Mesendoderm (in vitro differentiated cells): ENCODE measurements at regions not wholly inside any gene's neighbourhood (a gene's known extent, or its start where the extent isn't known, plus 50 kb on each side); places are given as distances from the start of the nearest gene placed in this dataset.

Experiments
- DNase-seq: peaks from one replicate; pipeline ENCODE4 v3.0.0; 2013
- H2AK5ac ChIP-seq: 2 replicates; pipeline ENCODE4 v1.6.1; 2013; ENCODE audit warnings: low read length, inconsistent platforms
- H2BK120ac ChIP-seq: 2 replicates; pipeline ENCODE4 v1.6.1; 2013; ENCODE audit warnings: low read depth, mild to moderate bottlenecking, low read length, moderate library complexity, mixed read lengths
- H2BK15ac ChIP-seq: replicated peaks from 2 replicates; pipeline ENCODE4 v1.6.1; 2013; ENCODE audit warnings: low read depth, mild to moderate bottlenecking, moderate library complexity
- H2BK5ac ChIP-seq: 2 replicates; pipeline ENCODE4 v1.6.1; 2013; ENCODE audit warnings: low read length, inconsistent platforms
- H3K18ac ChIP-seq: 2 replicates; pipeline ENCODE4 v1.6.1; 2013; ENCODE audit warnings: mild to moderate bottlenecking, low read length, mixed read lengths
- H3K23ac ChIP-seq: one replicate; pipeline ENCODE4 v1.6.1; 2013; ENCODE audit warnings: low read length
- H3K27ac ChIP-seq: 2 replicates; pipeline ENCODE4 v1.5.1; 2013; ENCODE audit warnings: low read depth, mild to moderate bottlenecking, inconsistent platforms, low read length, moderate library complexity
- H3K27me3 ChIP-seq: 2 replicates; pipeline ENCODE4 v1.6.1; 2013; ENCODE audit warnings: low read length, control low read depth, mild to moderate bottlenecking, inconsistent platforms; ENCODE audit not compliant: insufficient read depth, poor library complexity
- H3K36me3 ChIP-seq: 2 replicates; pipeline ENCODE4 v1.6.1; 2013; ENCODE audit warnings: low read length, inconsistent platforms; ENCODE audit not compliant: control insufficient read depth, insufficient read depth
- H3K4ac ChIP-seq: one replicate; pipeline ENCODE4 v1.6.1; 2013; ENCODE audit warnings: low read depth, mild to moderate bottlenecking, low read length, moderate library complexity
- H3K4me1 ChIP-seq: 2 replicates; pipeline ENCODE4 v1.6.1; 2013; ENCODE audit warnings: low read depth, low read length, inconsistent platforms; ENCODE audit not compliant: control insufficient read depth
- H3K4me2 ChIP-seq: 2 replicates; pipeline ENCODE4 v1.6.1; 2013; ENCODE audit warnings: low read length
- H3K4me3 ChIP-seq: 2 replicates; pipeline ENCODE4 v1.5.1; 2013; ENCODE audit warnings: mild to moderate bottlenecking, low read length
- H3K56ac ChIP-seq: one replicate; pipeline ENCODE4 v1.6.1; 2013; ENCODE audit warnings: low read length
- H3K79me1 ChIP-seq: 2 replicates; pipeline ENCODE4 v1.6.1; 2013; ENCODE audit warnings: low read length, inconsistent platforms
- H3K79me2 ChIP-seq: 2 replicates; pipeline ENCODE4 v1.6.1; 2013; ENCODE audit warnings: mild to moderate bottlenecking, low read length; ENCODE audit not compliant: control insufficient read depth, insufficient read depth
- H3K9ac ChIP-seq: 2 replicates; pipeline ENCODE4 v1.6.1; 2013; ENCODE audit warnings: low read length, inconsistent platforms
- H4K5ac ChIP-seq: one replicate; pipeline ENCODE4 v1.6.1; 2013; ENCODE audit warnings: low read length
- H4K8ac ChIP-seq: one replicate; pipeline ENCODE4 v1.6.1; 2013; ENCODE audit warnings: low read depth, mild to moderate bottlenecking, control low read depth, low read length, moderate library complexity
- WGBS: extraction: QIAGEN DNeasy Blood & Tissue Kit; methylation state at CpG from one replicate; pipeline ENCODE4 v1.1.7; 2013; ENCODE audit warnings: low lambda C conversion rate, missing lambda C conversion rate; ENCODE audit not compliant: insufficient coverage; ENCODE audit errors: extremely low coverage; 5-methylcytosine and 5-hydroxymethylcytosine counted together

DNA sequence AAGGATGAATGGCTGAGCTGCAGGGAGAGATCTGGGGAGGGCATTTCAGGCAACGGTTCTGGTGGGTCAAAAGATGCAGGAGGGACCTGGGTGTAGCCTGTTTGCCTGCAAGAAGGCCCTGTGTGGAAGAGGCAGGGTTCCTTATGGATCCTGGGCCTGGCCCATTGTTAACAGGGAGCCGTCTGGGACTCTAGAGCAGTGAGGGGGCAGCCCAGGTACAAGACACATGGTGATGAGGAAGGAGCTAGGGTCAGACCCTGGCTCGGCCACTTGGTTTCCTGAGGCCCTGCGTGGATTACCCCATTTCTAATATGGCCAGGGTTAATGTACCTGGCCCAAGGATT lies 124.9 kb downstream of the GLI2 start:
- Histone ChIP-seq H3K18ac (no peak overlapping the region), H3K4me2 (no peak overlapping the region), H4K8ac (no peak overlapping the region), H3K27me3 (no peaks in the 10 kb centered on the region), H3K4ac (no peak overlapping the region), H3K27ac (no peak overlapping the region), H3K36me3 (no peaks in the 10 kb centered on the region), H3K79me2 (peaks cover 1% of the 10 kb centered on the region), H2BK15ac (no peak overlapping the region), H3K79me1 (peaks cover 21% of the 10 kb centered on the region), H3K4me3 (no peak overlapping the region), H4K5ac (no peak overlapping the region), H3K56ac (no peak overlapping the region), H3K9ac (no peak overlapping the region), H2BK5ac (no peak overlapping the region), H2BK120ac (no peak overlapping the region), H3K4me1 (peaks cover 15% of the 10 kb centered on the region), H2AK5ac (no peak overlapping the region), H3K23ac (no peak overlapping the region)
- no CpG with 5 or more reads among the region's 4 CpGs for WGBS
- no peak for DNase-seq

DNA sequence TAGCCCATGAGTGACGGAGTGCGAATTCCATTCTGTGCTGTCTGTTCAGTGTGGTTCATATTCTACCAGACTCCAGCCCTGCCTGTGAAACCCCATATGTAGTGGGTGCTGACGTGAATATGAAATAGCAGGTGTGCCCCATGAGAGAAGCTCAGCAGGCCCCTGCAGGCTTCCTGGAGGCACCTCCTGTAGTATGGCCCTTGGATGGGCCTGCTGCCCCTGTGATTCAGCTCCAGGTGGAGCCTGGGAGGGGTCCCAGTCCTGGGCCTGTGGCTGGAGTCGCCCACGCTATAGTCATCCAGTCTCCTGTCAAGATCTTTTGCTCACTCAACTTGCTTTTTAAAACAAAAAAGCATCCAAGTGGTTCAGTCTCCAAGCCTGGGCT lies 125.5 kb downstream of the GLI2 start:
- no peak overlapping the region for H4K5ac ChIP-seq
- no peak overlapping the region for H3K18ac ChIP-seq
- H2AK5ac ChIP-seq, result no peak overlapping the region
- H3K4me2 ChIP-seq, result no peak overlapping the region
- H3K36me3 ChIP-seq, result no peaks in the 10 kb centered on the region
- no peak overlapping the region for H3K23ac ChIP-seq
- no peaks in the 10 kb centered on the region for H3K27me3 ChIP-seq
- H3K56ac ChIP-seq, result no peak overlapping the region
- H3K79me1 ChIP-seq, result peaks cover 23% of the 10 kb centered on the region
- H3K9ac ChIP-seq, result no peak overlapping the region
- DNase-seq, result no peak
- no peak overlapping the region for H2BK120ac ChIP-seq
- no peak overlapping the region for H2BK5ac ChIP-seq
- no CpG with 5 or more reads among the region's 5 CpGs for WGBS
- H3K4me1 ChIP-seq, result peaks cover 15% of the 10 kb centered on the region
- no peak overlapping the region for H4K8ac ChIP-seq
- peaks cover 1% of the 10 kb centered on the region for H3K79me2 ChIP-seq
- no peak overlapping the region for H3K4ac ChIP-seq
- no peak overlapping the region for H3K4me3 ChIP-seq
- H2BK15ac ChIP-seq, result no peak overlapping the region
- H3K27ac ChIP-seq, result no peak overlapping the region

DNA sequence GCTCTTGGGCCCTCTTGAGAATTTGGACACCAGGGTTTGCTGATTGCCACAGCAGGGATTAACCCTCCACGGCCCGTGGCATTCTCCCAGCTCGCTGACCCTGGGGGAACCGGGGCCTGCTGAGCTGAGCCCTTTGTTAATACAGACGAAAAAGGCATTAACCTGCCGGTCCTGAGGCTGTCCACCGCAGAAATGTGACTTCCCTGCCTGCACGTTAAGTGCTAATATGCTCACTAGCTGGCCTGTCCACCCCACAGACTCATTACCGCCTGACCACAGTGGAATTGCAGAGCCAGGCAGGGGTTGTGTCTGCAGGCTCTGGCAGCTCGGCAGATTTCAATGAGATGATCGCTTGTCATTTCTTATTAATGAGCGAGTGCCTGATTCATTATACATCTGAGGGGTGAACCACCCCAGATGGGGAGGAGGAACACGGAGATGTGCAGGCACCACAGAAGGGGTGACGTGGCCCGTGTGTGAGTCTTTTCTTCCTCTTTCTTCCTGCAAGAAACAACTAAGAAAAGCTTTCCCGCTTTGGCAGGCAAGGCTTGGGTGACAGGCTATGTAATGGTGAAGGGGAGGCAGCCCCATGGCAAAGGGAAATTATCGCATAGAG lies 126.0 kb downstream of the GLI2 start:
- Histone ChIP-seq H3K9ac (no peak overlapping the region), H3K18ac (no peak overlapping the region), H3K4ac (no peak overlapping the region), H3K79me2 (peaks cover 1% of the 10 kb centered on the region), H2BK15ac (no peak overlapping the region), H2BK5ac (no peak overlapping the region), H3K27ac (no peak overlapping the region), H3K79me1 (peaks cover 23% of the 10 kb centered on the region), H3K4me2 (no peak overlapping the region), H3K23ac (no peak overlapping the region), H3K4me3 (no peak overlapping the region), H3K4me1 (peaks cover 15% of the 10 kb centered on the region), H2AK5ac (no peak overlapping the region), H4K8ac (no peak overlapping the region), H4K5ac (no peak overlapping the region), H3K56ac (no peak overlapping the region), H3K27me3 (no peaks in the 10 kb centered on the region), H2BK120ac (no peak overlapping the region), H3K36me3 (no peaks in the 10 kb centered on the region)
- no peak for DNase-seq
- no CpG with 5 or more reads among the region's 17 CpGs for WGBS

DNA sequence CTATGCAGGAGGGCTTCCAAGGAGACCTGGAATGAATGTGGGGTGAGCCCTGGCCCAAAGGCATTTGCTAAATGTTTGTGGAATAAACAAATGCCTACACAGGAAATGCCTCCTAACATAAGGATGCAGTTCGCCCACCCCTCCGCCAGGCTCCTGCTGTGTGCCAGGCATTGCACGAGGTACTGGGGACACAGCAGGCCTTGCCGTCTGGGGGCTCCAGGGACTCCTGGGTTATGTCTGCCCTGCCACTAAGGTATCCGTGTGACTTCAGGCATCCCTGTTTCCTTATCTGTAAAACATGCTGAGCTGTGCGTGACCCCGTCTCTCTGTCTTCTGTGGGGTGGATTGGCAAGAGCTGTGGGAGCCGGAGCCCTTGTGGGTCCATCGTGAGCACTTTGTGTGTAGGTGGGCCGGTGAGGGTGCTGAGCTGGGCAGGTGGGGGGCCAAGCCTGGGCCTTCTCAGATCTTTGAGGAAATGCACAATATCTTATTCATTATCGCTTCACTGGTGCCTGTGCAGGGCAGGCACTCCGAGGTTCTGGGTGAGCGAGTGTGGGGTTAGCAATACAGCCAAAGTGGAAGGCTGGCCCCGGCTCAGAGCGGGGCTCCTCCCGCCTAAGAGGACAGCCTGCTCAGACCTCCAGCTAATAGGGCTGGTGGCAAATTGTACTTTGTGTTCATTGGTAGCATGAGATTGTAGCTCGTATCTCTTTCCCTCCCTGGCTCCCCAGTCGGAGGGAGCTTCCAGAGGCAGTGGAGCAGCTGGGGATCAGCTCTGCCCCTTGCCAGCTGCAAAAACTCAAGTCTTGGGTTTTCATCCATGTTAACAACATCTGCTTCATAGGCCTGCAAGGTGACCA lies 126.8 kb downstream of the GLI2 start:
- Histone ChIP-seq H3K23ac (no peak overlapping the region), H3K18ac (no peak overlapping the region), H3K4me1 (peaks cover 15% of the 10 kb centered on the region), H2BK120ac (no peak overlapping the region), H3K79me1 (peaks cover 22% of the 10 kb centered on the region), H3K9ac (no peak overlapping the region), H3K27me3 (no peaks in the 10 kb centered on the region), H4K8ac (no peak overlapping the region), H3K27ac (no peak overlapping the region), H4K5ac (no peak overlapping the region), H3K4ac (no peak overlapping the region), H2BK15ac (no peak overlapping the region), H3K79me2 (peaks cover 1% of the 10 kb centered on the region), H3K36me3 (no peaks in the 10 kb centered on the region), H3K4me2 (no peak overlapping the region), H3K56ac (no peak overlapping the region), H2BK5ac (no peak overlapping the region), H2AK5ac (no peak overlapping the region), H3K4me3 (no peak overlapping the region)
- no CpG with 5 or more reads among the region's 18 CpGs for WGBS
- no peak for DNase-seq

DNA sequence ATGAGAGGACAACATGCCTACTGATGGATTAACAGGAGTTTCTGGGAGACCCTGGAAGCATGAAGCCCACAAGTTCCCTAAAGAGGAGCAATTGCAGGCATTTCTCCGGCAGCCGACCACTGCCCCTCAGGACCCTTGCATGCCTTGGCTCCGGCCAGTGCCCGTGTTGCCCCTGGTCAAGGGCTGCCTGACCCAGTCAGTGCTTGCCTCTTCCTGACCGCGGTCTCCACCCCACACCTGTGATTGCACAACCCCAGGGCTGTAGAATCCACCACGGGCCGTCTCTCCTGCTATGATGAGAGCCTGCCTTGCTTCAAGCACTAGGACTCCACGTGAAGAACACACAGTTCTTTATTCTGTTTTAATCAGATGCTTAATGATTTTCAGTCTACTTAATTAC lies 127.5 kb downstream of the GLI2 start:
- Histone ChIP-seq H4K5ac (no peak overlapping the region), H4K8ac (no peak overlapping the region), H3K4ac (peak overlapping the region; percentile 5), H3K27me3 (no peaks in the 10 kb centered on the region), H3K9ac (no peak overlapping the region), H2BK120ac (no peak overlapping the region), H3K4me3 (no peak overlapping the region), H3K4me1 (peaks cover 17% of the 10 kb centered on the region), H2AK5ac (no peak overlapping the region), H3K4me2 (no peak overlapping the region), H3K79me2 (peaks cover 1% of the 10 kb centered on the region), H3K23ac (no peak overlapping the region), H3K18ac (no peak overlapping the region), H2BK5ac (no peak overlapping the region), H3K56ac (no peak overlapping the region), H3K36me3 (no peaks in the 10 kb centered on the region), H3K79me1 (peaks cover 22% of the 10 kb centered on the region), H2BK15ac (no peak overlapping the region), H3K27ac (no peak overlapping the region)
- WGBS, result no CpG with 5 or more reads among the region's 9 CpGs
- DNase-seq, result no peak
